ENCODE measurements at regions not wholly inside any gene's neighbourhood (a gene's known extent, or its start where the extent isn't known, plus 50 kb on each side); places are given as distances from the start of the nearest gene placed in this dataset.

DNA sequence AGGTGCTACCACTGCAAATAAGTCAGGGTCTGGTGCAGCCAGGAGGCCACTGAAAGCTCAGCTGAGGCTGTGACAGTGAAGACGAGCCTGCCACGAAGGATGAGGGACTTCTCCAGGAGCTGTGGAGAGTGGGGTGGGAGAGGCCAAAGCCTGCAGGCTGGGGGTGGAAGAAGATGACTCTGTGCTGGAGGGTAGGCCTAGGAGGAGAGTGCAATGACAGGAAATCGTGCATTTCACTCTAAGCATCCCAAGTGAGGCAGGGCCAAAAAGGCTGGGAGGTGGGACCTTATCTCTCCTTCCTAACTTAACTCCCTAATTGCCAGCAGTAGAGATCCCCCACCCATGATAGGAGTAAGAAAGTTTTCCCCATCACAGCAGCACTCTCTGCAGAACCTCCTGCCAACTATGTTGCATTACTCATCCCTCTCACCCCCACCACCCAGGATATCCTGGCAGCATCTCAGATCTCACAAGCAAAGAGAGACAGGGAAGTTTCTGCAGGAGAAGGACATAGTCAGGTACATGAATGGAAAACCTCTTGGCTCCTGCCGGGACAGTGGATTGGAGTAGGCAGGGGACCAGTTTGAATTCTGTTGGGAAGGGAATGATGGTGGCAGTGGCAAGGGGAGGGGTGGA is 466.2 kb downstream of the CDH26 start:
- H3K4me3 Mint-ChIP-seq: no peak overlapping the region
- ATAC-seq (no peak), DNase-seq (ENCODE audit: low spot score) (no peak)
- no peaks in the 10 kb centered on the region for H3K4me1 Mint-ChIP-seq (ENCODE audit: low read depth in 2 of 2)
- H3K27ac Mint-ChIP-seq: no peak overlapping the region
- H3K9me3 Mint-ChIP-seq: no peaks in the 10 kb centered on the region
- peaks cover 0 to 7% of the 10 kb centered on the region in 2 donors for H3K27me3 Mint-ChIP-seq
- no peaks in the 10 kb centered on the region for H3K36me3 Mint-ChIP-seq

GRCh38 chr20:60427516-60427915 is 469.3 kb downstream of the CDH26 start:
- Mint-ChIP-seq H3K4me3 (no peak overlapping the region), H3K9me3 (no peaks in the 10 kb centered on the region), H3K27me3 (no peaks in the 10 kb centered on the region), H3K4me1 (ENCODE audit: low read depth in 2 of 2) (no peaks in the 10 kb centered on the region), H3K27ac (no peak overlapping the region), H3K36me3 (no peaks in the 10 kb centered on the region)
- DNase-seq (ENCODE audit: low spot score): no peak
- no peak for ATAC-seq

GRCh38 chr20:60428651-60429050 is 470.4 kb downstream of the CDH26 start:
- DNase-seq (ENCODE audit: low spot score) (no peak), ATAC-seq (no peak)
- H3K9me3 Mint-ChIP-seq: no peaks in the 10 kb centered on the region
- no peaks in the 10 kb centered on the region for H3K4me1 Mint-ChIP-seq (ENCODE audit: low read depth in 2 of 2)
- H3K27me3 Mint-ChIP-seq: no peaks in the 10 kb centered on the region
- no peaks in the 10 kb centered on the region for H3K36me3 Mint-ChIP-seq
- H3K27ac Mint-ChIP-seq: no peak overlapping the region
- no peak overlapping the region for H3K4me3 Mint-ChIP-seq

GRCh38 chr20:60430516-60431001 is 472.3 kb downstream of the CDH26 start:
- no peaks in the 10 kb centered on the region for H3K36me3 Mint-ChIP-seq
- no peaks in the 10 kb centered on the region for H3K9me3 Mint-ChIP-seq
- H3K27me3 Mint-ChIP-seq: no peaks in the 10 kb centered on the region
- DNase-seq (ENCODE audit: low spot score) (no peak), ATAC-seq (no peak)
- no peak overlapping the region for H3K4me3 Mint-ChIP-seq
- no peak overlapping the region for H3K27ac Mint-ChIP-seq
- no peaks in the 10 kb centered on the region for H3K4me1 Mint-ChIP-seq (ENCODE audit: low read depth in 2 of 2)

DNA sequence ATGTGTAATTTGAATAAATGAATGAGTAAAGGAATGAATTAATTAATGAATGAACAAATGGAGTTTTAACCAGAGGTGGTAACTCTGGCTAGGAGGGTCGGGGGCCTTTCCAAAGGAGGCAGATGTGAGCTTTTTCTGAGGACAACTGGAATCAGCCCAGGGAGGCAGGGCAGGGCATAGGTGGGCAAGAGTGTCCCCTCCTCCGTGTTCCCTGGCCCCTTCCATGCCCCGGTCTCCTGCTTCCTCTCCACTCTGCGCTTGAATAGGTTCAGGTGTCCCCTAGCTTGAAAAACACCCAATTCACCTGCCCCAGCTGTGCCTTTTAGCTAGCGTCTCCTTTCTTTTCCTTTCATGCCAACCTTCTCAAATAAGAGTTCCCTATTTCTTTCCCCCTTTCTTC is 473.1 kb downstream of the CDH26 start:
- no peak overlapping the region for H3K27ac Mint-ChIP-seq

GRCh38 chr20:60437418-60437817 is 479.2 kb downstream of the CDH26 start:
- Mint-ChIP-seq H3K4me3 (no peak overlapping the region), H3K27ac (no peak overlapping the region), H3K9me3 (no peaks in the 10 kb centered on the region), H3K4me1 (ENCODE audit: low read depth in 2 of 2) (no peaks in the 10 kb centered on the region), H3K27me3 (peaks cover 3 to 13% of the 10 kb centered on the region in 2 donors), H3K36me3 (no peaks in the 10 kb centered on the region)
- no peak for DNase-seq (ENCODE audit: low spot score)
- no peak for ATAC-seq

More for the DNA sequence above, 473.1 kb downstream of the CDH26 start:
- no peak overlapping the region for H3K4me3 Mint-ChIP-seq
- H3K36me3 Mint-ChIP-seq: no peaks in the 10 kb centered on the region
- ATAC-seq (no peak), DNase-seq (ENCODE audit: low spot score) (no peak)
- no peaks in the 10 kb centered on the region for H3K4me1 Mint-ChIP-seq (ENCODE audit: low read depth in 2 of 2)
- H3K27me3 Mint-ChIP-seq: no peaks in the 10 kb centered on the region
- H3K9me3 Mint-ChIP-seq: no peaks in the 10 kb centered on the region

GRCh38 chr20:60446267-60447111 is 488.3 kb downstream of the CDH26 start:
- peaks cover 22 to 57% of the 10 kb centered on the region in 2 donors for H3K27me3 Mint-ChIP-seq
- H3K9me3 Mint-ChIP-seq: no peaks in the 10 kb centered on the region
- ATAC-seq (peak; percentile 78), DNase-seq (ENCODE audit: low spot score) (no peak)
- H3K4me3 Mint-ChIP-seq: peak overlapping the region; percentile 49
- peaks cover 16 to 17% of the 10 kb centered on the region in 2 donors for H3K4me1 Mint-ChIP-seq (ENCODE audit: low read depth in 2 of 2)
- no peaks in the 10 kb centered on the region for H3K36me3 Mint-ChIP-seq
- H3K27ac Mint-ChIP-seq: peak overlapping the region in 1 of 2 donors; percentile 15

GRCh38 chr20:60447703-60448102 is 489.5 kb downstream of the CDH26 start:
- peaks cover 16 to 17% of the 10 kb centered on the region in 2 donors for H3K4me1 Mint-ChIP-seq (ENCODE audit: low read depth in 2 of 2)
- H3K9me3 Mint-ChIP-seq: no peaks in the 10 kb centered on the region
- no peak overlapping the region for H3K27ac Mint-ChIP-seq
- ATAC-seq (no peak), DNase-seq (ENCODE audit: low spot score) (no peak)
- H3K4me3 Mint-ChIP-seq: no peak overlapping the region
- H3K27me3 Mint-ChIP-seq: peaks cover 20 to 50% of the 10 kb centered on the region in 2 donors
- no peaks in the 10 kb centered on the region for H3K36me3 Mint-ChIP-seq

DNA sequence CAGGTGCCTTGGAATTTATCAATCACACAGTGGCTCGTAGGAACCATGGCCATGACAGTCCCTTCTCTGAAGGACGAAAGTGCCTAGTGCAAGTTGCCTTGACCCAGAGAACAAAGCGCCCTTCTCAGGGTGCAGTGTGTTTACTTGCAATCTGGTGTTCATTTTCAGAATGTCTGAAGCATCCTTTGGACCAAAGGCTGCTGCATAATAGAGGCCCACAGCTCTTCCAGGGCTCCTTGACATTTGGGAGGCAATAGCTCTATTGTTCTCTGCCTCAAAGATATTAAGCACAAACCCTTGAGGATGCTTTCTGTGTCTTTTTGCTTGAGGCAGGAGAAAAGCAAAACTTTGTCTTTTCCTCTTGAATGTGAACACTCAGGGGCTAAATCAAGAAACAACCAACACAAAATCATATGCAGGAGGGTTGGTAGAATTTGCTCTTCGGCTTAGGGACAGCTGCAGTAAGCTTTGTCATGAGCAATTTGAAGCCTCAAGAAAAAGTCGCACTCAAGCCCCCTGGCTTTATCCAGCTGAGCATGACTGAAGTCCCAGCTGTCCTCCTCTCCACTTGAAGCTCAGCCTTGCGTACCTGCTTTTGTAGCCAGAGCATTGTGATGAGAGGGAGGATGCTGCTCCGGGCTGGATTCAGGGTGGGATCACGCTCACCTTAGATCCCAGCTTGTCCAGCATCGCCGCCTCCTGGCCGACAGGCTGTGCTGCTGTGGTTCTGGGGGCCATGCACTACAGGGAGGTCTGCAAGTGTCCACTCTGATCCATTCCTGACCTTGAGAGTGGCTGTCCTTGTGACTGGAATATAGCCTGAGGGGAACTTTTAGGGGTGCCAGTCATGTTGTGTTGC is 495.4 kb downstream of the CDH26 start:
- Mint-ChIP-seq H3K4me3 (no peak overlapping the region), H3K27me3 (peaks cover 11 to 20% of the 10 kb centered on the region in 2 donors), H3K4me1 (ENCODE audit: low read depth in 2 of 2) (peaks cover 0 to 4% of the 10 kb centered on the region in 2 donors), H3K9me3 (no peaks in the 10 kb centered on the region), H3K36me3 (no peaks in the 10 kb centered on the region), H3K27ac (no peak overlapping the region)
- no peak for ATAC-seq
- no peak for DNase-seq (ENCODE audit: low spot score)

- Mint-ChIP-seq H3K36me3 (no peaks in the 10 kb centered on the region), H3K4me3 (no peak overlapping the region), H3K4me1 (ENCODE audit: low read depth in 2 of 2) (peaks cover 0 to 4% of the 10 kb centered on the region in 2 donors), H3K9me3 (no peaks in the 10 kb centered on the region), H3K27me3 (peaks cover 11 to 21% of the 10 kb centered on the region in 2 donors), H3K27ac (no peak overlapping the region)
- DNase-seq (ENCODE audit: low spot score): no peak
- no peak for ATAC-seq
Measured at GRCh38 chr20:60454491-60454890, 496.3 kb downstream of the CDH26 start.

DNA sequence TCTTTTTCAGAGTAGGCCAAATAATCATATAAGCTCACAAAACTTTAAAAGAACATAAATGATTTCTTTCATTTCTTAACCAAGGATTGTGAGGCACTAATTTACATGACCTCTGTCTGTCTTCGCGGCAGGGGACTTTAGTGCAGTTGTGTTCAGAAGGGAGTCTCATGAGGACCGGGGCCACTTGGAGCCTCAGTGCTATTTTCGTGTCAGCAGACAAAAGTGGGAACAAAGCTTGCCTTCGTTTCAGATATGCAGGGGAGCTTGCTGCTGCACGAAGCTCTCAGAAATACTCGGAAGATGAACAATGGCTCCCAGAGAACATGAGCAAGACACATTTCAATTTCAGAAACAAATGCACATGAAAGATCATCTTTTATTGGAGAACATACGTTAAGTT is 497.0 kb downstream of the CDH26 start:
- H3K4me3 Mint-ChIP-seq: no peak overlapping the region
- DNase-seq (ENCODE audit: low spot score) (no peak), ATAC-seq (no peak)
- H3K27me3 Mint-ChIP-seq: peaks cover 15 to 29% of the 10 kb centered on the region in 2 donors
- peaks cover 0 to 4% of the 10 kb centered on the region in 2 donors for H3K4me1 Mint-ChIP-seq (ENCODE audit: low read depth in 2 of 2)
- peaks cover 6% of the 10 kb centered on the region for H3K36me3 Mint-ChIP-seq
- no peak overlapping the region for H3K27ac Mint-ChIP-seq
- H3K9me3 Mint-ChIP-seq: peaks cover 3% of the 10 kb centered on the region

DNA sequence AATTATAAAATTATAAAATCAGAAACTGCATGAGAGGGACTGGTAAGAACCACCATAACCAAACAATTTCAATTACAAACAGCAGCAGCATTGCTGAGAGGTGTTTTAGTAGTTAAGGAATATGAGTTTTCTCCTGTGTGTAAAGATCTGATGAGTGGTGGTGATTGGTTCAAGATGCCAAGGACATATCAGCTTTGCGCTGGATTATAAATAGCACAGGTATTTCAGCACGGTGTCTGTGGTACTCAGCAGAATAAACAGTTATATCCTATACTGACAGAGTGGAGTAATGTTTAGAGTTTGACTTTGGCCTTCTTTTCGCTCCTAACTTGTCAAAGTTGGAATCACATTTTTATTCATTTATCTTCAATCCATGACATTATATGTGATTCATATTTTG is 501.0 kb downstream of the CDH26 start:
- H3K9me3 Mint-ChIP-seq: peaks cover 3% of the 10 kb centered on the region

GRCh38 chr20:60461993-60462392 is 503.8 kb downstream of the CDH26 start:
- Mint-ChIP-seq H3K36me3 (peaks cover 6% of the 10 kb centered on the region), H3K27me3 (peaks cover 11 to 22% of the 10 kb centered on the region in 2 donors), H3K4me3 (no peak overlapping the region), H3K9me3 (peaks cover 3% of the 10 kb centered on the region), H3K4me1 (ENCODE audit: low read depth in 2 of 2) (no peaks in the 10 kb centered on the region), H3K27ac (no peak overlapping the region)
- DNase-seq (ENCODE audit: low spot score) (no peak), ATAC-seq (no peak)

More for the DNA sequence above, 501.0 kb downstream of the CDH26 start:
- H3K36me3 Mint-ChIP-seq: peaks cover 6% of the 10 kb centered on the region
- peaks cover 11 to 22% of the 10 kb centered on the region in 2 donors for H3K27me3 Mint-ChIP-seq
- no peak for ATAC-seq
- H3K4me3 Mint-ChIP-seq: no peak overlapping the region
- H3K27ac Mint-ChIP-seq: no peak overlapping the region
- DNase-seq (ENCODE audit: low spot score): no peak
- no peaks in the 10 kb centered on the region for H3K4me1 Mint-ChIP-seq (ENCODE audit: low read depth in 2 of 2)

All from natural killer cell treated with Interleukin-12 subunit alpha and Interleukin-12 subunit beta and Interleukin-15 and Interleukin-18, amount 100 ng/mL, for 72 hours (primary cell).